ENCODE measurements at regions not wholly inside any gene's neighbourhood (a gene's known extent, or its start where the extent isn't known, plus 50 kb on each side); places are given as distances from the start of the nearest gene placed in this dataset.
A peak's percentile ranks its signal among the peaks of the same experiment; 100 is the strongest.
"Not testable (repeated sequence)": the region's sequence is repeated elsewhere in the genome, so short reads cannot be mapped to it uniquely, and the experiment has no call there.

GRCh38 chr22:47622541-47622940, 860.1 kb downstream of the TBC1D22A start:
- no peak for DNase-seq

DNA sequence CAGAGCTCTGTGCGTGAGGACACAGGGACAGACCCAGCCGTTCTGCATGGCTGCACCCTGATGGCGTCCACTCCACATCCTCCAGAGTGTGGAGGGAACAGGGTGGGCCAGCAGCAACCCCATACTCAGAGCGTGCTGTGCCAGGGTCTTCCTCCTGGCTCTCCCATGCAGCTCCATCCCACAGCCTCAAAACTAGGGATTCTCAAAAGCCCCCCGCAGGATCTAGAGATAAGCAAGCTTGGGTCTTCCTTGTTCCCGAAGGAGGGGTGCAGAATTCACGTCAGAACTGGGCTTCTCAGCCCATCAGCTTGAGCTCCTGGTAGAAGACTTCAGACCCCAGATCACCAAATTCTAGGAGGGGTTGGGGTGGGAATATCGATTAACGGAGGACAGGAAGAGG, 858.8 kb downstream of the TBC1D22A start:
- no peak for DNase-seq

- no peak for DNase-seq
Observed at GRCh38 chr22:47620391-47620790, 857.9 kb downstream of the TBC1D22A start.

- DNase-seq = no peak
Observed at GRCh38 chr22:47619631-47620030, 857.2 kb downstream of the TBC1D22A start.

DNA sequence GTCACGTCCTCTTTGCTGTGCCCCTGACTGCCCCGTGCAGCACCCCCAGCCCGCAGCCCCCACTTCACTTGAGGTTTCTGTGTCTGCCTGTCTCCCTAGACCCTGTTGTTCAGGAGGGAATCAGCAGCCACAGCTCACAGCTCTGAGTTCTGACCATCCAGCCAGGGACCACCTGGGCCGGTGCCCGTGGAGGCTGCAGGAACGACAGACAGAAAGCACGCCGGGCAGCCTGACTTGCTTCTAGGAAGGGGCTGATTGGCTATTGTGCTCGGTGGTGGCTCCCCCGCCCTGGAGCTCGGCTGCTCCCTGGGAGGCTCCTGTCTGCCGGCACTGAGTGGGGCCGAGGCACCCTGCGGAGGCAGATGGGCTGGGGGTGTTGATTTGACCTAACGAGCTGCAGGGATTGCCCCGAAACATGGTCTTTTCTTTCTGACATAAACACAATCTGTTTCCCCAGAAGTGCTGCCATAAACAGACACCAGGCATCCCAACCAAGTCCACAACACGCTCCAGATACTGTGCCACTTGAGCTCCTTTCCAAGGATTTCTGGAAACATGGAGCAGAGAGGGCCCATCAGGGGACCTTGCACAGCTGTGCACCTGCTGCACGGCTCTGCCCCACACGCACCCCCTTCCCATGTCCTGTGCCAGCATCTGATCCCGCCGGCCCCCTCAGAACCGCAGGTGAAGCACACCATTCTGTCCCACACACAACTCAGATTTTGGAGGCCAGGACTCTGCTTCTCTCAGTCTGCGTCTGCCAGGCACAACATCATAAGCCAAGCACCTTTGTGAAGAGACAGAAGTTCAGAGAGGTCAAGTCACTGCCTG, 855.9 kb downstream of the TBC1D22A start:
- DNase-seq = peak; percentile 68

- no peak for DNase-seq
Observed at GRCh38 chr22:47617186-47617585, 854.7 kb downstream of the TBC1D22A start.

DNA sequence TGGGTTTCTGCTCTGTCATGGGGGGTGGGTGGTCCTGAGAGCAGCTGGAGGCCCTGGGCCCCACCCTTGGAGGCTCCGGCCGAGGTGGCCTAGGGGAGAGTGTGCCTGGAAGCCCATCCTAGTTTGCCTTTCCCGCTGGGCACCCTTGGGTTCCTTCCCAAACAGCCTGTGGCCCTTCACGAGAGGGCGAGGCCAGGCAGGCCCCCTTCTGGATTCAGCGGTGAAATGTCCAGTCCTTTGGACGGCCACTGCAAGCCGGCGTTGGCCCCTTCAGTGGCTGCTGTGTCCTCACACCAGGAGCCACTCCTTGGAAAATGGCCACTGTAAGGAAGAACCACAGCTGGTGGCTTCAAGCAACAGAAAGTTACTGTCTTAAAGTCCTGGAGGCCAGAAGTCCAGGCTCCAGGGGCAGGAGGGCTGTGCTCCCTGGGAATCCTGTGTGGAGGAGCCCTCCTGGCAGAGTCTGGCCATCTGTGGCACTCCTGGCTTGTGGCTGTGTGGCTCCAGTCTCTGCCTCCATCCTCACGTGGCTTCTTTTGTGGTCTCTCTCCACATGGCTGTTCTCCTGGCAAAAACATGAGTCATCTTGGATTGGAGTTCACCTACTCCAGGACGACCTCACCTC, 854.1 kb downstream of the TBC1D22A start:
- no peak for DNase-seq

DNA sequence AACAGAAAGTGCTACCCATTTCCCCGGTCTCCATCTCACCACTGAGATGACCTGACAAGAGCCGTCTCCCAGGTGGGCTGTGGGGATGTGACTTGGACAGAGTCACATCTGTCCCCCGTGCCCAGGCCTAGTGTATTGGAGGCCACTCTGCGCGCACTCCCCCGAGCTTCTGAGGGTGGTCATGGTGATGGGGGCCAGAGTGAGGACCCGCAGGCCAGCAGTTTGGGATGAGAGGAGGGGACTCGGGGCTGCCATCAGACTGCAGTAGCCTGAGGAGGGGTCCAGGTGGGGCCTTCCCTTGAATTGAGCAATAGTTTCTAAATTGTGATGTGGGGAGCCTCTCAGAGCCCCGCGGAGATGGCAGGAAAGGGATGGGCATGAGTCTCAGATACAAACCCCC, 852.6 kb downstream of the TBC1D22A start:
- no peak for DNase-seq

DNA sequence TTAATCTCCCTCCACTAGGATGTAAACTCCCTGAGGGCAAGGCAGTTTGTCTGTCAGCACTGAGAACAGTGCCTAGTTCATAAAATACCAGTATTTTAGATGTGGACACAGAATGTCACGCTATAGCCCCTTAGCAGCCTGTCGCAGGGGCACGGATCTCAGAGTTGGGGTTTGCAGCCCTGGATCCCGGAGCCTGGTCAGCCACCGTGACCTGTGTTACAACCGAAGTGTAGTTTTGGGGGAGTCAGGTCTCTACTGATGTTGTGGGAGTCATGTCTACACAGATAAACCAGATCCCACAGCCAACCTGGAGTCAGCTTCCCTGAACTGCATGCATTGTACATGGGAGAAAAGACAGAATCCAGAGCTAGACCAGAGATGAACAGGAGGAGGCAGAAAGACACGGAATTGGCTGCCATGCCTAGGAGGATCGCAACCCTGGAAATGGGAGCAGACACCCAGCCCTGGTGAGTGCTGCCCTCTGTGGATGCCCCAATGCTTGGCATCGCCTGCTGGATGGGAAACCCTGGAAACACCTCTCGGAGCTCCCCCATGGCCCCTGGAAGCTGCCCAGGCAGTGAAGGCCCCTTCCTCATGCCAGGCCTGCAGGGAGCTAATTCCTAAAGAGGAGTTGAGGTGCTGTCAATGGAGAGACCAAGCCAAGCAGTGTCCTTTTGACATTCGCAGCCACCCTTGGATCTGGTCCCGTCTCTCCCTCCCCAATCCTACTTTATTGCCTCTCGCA, 851.3 kb downstream of the TBC1D22A start:
- DNase-seq = no peak

DNA sequence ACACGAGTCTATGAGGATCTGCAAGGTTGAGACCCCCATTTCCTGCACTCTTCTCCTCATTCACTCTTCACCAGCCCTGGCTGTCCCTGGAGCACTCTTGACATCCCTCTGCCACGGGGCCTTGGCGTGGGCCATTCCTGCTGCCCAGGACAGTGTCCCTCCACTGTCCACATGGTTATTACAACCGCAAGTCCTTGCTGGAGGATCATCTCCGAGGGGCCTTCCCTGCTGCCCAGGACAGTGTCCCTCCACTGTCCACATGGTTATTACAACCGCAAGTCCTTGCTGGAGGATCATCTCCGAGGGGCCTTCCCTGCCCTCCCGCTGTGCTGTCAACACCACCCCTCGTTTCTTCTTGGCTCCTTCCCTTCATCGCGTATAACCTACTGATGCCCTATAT, 850.7 kb downstream of the TBC1D22A start:
- not testable (repeated sequence) for DNase-seq

DNA sequence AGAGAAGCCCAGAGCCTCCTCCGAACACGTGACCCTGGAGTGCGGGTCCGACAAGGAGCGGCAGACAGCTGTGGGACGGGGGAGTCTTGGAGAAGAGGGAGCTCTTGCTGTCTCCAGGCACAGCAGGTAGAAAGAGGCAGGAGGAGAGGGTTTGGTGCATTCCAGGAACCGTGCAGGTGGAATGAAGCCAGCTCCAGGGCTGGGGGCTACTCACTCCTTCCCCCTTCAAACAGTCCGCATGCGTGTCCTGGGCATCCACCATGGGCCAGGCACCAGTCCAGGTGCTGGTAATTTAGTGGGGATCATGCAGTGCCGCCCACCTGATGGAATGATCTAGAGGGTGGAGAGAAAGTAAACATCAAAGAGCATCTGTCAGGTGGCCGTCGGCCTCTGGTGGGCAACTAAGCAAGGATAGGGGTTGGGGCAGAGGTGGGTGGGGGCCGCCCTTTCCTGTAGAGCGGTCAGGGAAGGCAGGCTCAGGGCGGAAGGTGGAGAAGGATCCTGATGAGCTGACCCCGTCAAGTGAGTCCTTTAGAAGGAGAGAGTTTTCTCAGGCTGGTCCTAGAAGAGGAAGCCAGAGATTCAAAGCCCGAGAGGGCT, 850.0 kb downstream of the TBC1D22A start:
- DNase-seq = no peak

DNA sequence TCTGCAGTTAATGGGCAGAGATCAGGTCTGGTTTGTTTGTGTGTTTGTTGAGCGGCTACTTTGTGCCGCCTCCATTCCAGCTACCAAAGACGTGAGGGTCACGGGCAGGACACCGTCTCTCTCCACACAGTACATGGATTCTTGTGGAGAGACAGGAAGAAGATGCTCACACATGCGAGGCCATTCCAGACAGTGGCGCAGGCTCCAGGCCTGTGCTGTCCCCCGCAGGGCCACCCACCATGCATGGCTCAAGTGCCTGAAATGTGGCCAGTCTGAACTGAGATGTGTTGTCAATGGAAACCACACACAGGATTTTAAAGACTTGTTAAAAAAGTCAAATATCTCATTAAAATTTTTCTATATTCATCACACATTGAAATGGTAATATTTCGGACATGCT, 848.3 kb downstream of the TBC1D22A start:
- no peak for DNase-seq

- DNase-seq = no peak
Observed at GRCh38 chr22:47610281-47610680, 847.8 kb downstream of the TBC1D22A start.

DNA sequence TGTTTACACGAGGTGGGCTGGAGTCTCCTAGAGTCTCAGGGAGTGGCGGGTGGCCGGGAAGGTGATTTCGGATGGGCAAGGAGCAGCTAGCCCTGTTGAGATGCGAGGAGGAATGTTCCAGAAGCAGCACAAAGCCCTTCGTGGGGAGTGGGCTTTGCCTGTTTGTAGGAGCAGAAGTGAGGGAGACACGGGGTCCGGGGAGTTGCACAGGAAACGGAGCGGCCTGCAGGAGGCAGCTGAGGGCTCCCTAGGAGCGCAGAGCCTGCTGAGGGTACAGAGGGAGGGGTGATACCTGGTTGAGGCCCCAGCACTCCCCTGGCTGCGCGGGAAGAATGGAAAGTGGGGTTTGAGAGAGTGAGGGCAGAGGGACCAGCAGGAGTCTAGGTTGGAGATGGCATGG, 847.2 kb downstream of the TBC1D22A start:
- no peak for DNase-seq

- no peak for DNase-seq
Observed at GRCh38 chr22:47608421-47608820, 846.0 kb downstream of the TBC1D22A start.

DNA sequence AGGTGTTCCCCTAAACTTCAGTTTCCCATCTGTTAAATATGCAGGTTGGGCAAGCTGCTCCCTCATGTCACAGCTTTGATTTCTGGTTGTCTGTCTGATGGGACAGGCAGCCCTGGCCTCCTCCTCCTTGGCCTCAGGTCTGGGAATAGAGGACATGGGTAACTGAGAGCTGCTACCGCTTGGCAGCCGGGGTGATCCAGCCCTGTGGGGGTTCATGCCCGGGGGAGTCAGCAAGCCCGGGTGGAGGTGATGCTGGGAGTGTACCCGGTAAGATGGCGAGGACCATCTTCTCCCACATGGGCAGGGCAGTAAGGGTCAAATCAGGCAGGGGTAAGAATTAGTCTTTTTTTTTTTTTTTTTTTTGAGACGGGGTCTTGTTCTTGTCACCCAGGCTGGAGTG, 845.0 kb downstream of the TBC1D22A start:
- no peak for DNase-seq

GRCh38 chr22:47606426-47606825, 844.0 kb downstream of the TBC1D22A start:
- DNase-seq = no peak

DNA sequence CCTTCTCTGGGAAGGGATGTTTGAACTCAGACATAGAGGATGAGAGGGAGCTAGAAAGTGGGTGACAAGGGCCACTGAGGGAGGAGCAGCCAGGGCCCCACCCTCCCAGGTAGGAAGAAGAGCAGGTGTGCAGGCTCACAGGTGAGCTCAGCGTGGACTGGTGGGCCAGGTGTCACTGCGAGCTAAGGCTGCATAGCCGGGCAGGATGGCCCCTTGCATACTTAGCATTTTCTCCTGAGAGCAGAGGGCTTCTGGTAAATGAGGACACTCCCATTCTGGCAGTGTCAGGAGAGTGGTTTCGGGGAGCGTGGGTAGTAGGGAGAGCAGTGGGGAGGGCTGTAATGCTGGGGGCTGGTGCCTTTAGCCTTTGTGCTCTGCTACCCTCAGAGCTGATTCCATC, 843.4 kb downstream of the TBC1D22A start:
- no peak for DNase-seq

DNA sequence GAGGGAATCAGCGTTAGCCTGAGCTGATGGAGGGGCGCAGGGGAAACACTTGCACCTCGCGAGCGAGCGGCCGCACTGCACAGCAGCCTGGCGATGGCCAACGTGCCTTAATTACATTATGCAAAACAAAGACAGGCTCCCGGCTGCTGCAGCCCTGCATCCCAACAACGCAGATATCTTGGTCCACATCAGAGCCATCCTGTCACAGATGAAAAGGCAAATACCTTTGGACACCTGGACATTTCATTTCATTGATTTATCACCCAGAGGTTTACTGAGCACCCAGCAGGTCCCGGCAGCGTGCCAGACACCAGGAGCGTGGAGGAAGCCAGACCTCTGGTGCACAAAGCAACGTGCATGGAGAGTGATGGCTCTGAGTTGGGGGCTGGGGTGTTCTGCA, 843.0 kb downstream of the TBC1D22A start:
- DNase-seq = no peak

- no peak for DNase-seq
Observed at GRCh38 chr22:47604563-47604962, 842.1 kb downstream of the TBC1D22A start.

DNA sequence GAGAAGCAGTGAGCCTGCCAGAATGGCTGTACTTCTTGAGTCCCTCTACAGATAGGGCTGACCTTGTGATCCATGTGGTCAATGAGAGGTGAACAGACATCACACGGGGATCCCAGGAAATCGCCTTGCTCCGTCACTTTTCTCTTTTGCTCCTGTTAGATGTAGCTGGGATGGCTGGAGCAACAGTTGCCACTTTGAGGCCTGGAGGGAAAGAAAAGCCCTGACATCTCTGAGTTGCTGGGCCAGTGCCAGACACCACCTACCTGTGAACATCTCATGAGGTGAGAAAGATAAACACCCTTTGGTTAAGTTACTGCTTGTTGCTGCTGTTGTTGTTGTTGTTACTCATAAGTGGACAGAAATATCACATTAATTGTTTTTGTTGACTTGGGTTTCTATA, 840.3 kb downstream of the TBC1D22A start:
- DNase-seq = no peak

- no peak for DNase-seq
Observed at GRCh38 chr22:47601666-47602065, 839.2 kb downstream of the TBC1D22A start.

DNA sequence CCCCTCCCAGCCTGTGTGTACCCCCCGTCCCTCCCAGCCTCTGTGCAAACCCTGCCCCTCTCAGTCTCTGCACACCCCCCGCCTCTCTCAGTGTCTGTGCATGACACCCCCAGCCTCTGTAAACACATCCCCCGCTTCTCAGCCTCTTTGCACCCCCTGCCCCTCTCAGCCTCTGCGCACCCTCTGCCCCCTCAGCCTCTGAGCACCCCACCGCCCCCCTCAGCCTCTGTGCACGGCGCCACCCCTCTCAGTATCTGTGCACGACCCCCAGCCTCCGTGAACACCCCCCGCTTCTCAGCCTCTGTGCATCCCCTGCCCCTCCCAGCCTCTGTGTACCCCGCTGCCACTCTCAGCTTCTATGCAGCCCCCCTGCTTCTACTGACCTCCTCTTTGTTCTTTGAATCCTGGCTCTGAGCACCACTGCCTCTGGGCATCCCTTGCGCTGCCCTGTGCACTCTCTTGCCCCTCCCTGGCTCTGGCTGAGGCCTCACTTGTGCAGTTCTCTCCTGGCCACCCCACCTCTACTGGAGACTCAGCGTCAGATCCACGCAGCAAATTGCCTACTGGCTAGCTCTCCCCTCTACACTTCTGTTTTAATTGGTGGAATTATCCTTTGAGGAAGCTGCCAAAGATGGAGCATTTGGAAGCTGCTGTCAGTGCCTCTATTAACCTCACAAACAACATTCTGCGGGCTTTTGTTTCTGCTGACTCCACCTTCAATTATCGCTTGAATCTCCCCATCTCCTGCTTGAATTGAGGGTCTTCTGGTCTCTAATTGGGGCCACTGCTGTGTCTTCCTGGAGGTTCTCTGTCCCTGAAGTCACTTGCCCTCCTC, 838.6 kb downstream of the TBC1D22A start:
- DNase-seq = no peak

All from NCI-H2171 (cell line).